GM12878 (cell line): ENCODE measurements at regions not wholly inside any gene's neighbourhood (a gene's known extent, or its start where the extent isn't known, plus 50 kb on each side); places are given as distances from the start of the nearest gene placed in this dataset.

Experiments
- ATAC-seq: fragments of 200-7000 bp; cut with Tn5 transposase; 3 replicates; pipeline ENCODE4 v1.9.1; 2020; ENCODE audit warnings: mild to moderate bottlenecking, moderate library complexity
- BruUV-seq: library from RNA; stranded (reverse); fragments of 400-500 nt; replicated peaks from 2 replicates; lab custom pipeline; 2021; lab: Mats Ljungman, UMichigan
- CTCF ChIA-PET: fragments of 300-600 bp; sonication (Branson Sonifier 250); formaldehyde crosslinking; extraction: SDS; loops from one replicate; lab custom pipeline; 2021; ENCODE audit warnings: inconsistent platforms; lab: Yijun Ruan, JAX
- POLR2A ChIA-PET: fragments of 350-600 bp; formaldehyde crosslinking; extraction: SDS; loops from one replicate; lab custom pipeline; 2021; ENCODE audit warnings: inconsistent platforms; lab: Charles Lee
- RAD21 ChIA-PET: fragments of 300-600 bp; sonication (Branson Sonifier 250); formaldehyde crosslinking; loops from one replicate; lab custom pipeline; 2023; ENCODE audit warnings: antibody characterized with exemption; ENCODE audit not compliant: unreplicated experiment; lab: Charles Lee
- SMC1A ChIA-PET: fragments of 300-600 bp; sonication (Branson Sonifier 250); formaldehyde crosslinking; loops from one replicate; lab custom pipeline; 2023; ENCODE audit not compliant: unreplicated experiment, uncharacterized antibody; lab: Charles Lee
- DNase-seq: peaks from one replicate; pipeline ENCODE4 v3.0.0-alpha.2; 2011; ENCODE audit warnings: low read depth, low spot score
- FAIRE-seq: peaks from 3 replicates; lab custom pipeline; 2011; peaks lifted over from hg19 to GRCh38; lab: Jason Lieb, UNC
- H2AFZ ChIP-seq: 2 replicates; pipeline ENCODE4 v1.6.0; 2011; ENCODE audit warnings: low read depth, low read length, control low read depth; ENCODE audit not compliant: control insufficient read depth
- H3K27ac ChIP-seq: 2 replicates; pipeline ENCODE4 v1.5.1; 2011; ENCODE audit warnings: control low read depth; ENCODE audit not compliant: control insufficient read depth, insufficient read depth
- H3K27me3 ChIP-seq, 2 experiments: replicated peaks in 1 of 2; 2 replicates each; pipeline versions ENCODE4 v1.6.0 to v1.6.1; 2011; ENCODE audit warnings: low read length in 1 of 2; ENCODE audit not compliant: control insufficient read depth in 2 of 2, insufficient read depth in 2 of 2
- H3K36me3 ChIP-seq, 2 experiments: 2 replicates each; pipeline ENCODE4 v1.5.1; 2011; ENCODE audit warnings: low read length in 1 of 2; ENCODE audit not compliant: control insufficient read depth in 2 of 2, insufficient read depth in 2 of 2
- H3K4me1 ChIP-seq: 2 replicates; pipeline ENCODE4 v1.6.1; 2011; ENCODE audit warnings: mild to moderate bottlenecking, low read length, moderate library complexity, mixed read lengths; ENCODE audit not compliant: control insufficient read depth, insufficient read depth
- H3K4me2 ChIP-seq: 2 replicates; pipeline ENCODE4 v1.6.0; 2011; ENCODE audit warnings: control low read depth; ENCODE audit not compliant: control insufficient read depth, insufficient read depth
- H3K4me3 ChIP-seq: fragments of 200-600 bp; sonication (generic); 2 replicates; pipeline ENCODE4 v1.5.1; 2016
- H3K79me2 ChIP-seq: 2 replicates; pipeline ENCODE4 v1.6.0; 2011; ENCODE audit warnings: low read length; ENCODE audit not compliant: control insufficient read depth, insufficient read depth
- H3K9ac ChIP-seq: 2 replicates; pipeline ENCODE4 v1.8.0; 2011; ENCODE audit warnings: low read length, control low read depth, mixed read lengths; ENCODE audit not compliant: control insufficient read depth, insufficient read depth
- H3K9me3 ChIP-seq: replicated peaks from 3 replicates; pipeline ENCODE4 v1.5.1; 2011; ENCODE audit warnings: mild to moderate bottlenecking, low read length; ENCODE audit not compliant: control insufficient read depth, insufficient read depth
- H4K20me1 ChIP-seq: 2 replicates; pipeline ENCODE4 v1.6.0; 2011; ENCODE audit not compliant: control insufficient read depth, insufficient read depth
- BMI1 ChIP-seq: fragments of 450-650 bp; IDR thresholded peaks from 2 replicates; pipeline ENCODE4 v1.6.1; 2016; ENCODE audit warnings: mild to moderate bottlenecking, moderate library complexity, borderline replicate concordance
- BRCA1 ChIP-seq: IDR thresholded peaks from 2 replicates; pipeline ENCODE4 v1.6.1; 2011; ENCODE audit warnings: low read depth, low read length, improper control_type of control experiment
- CHD4 ChIP-seq: fragments of 200-600 bp; sonication (generic); IDR thresholded peaks from 2 replicates; pipeline ENCODE4 v1.6.1; 2016; ENCODE audit warnings: mild to moderate bottlenecking
- EZH2 ChIP-seq: IDR thresholded peaks from 2 replicates; pipeline ENCODE4 v1.6.1; 2012; ENCODE audit warnings: low read depth, mild to moderate bottlenecking, control low read depth, inconsistent platforms, low read length, borderline replicate concordance; ENCODE audit not compliant: control insufficient read depth
- HDGF ChIP-seq: fragments of 450-650 bp; IDR thresholded peaks from 2 replicates; pipeline ENCODE4 v1.6.1; 2016; ENCODE audit warnings: antibody characterized with exemption
- MTA2 ChIP-seq: fragments of 450-650 bp; IDR thresholded peaks from 2 replicates; pipeline ENCODE4 v1.6.1; 2016; ENCODE audit warnings: low read depth, mild to moderate bottlenecking, moderate library complexity
- RAD51 ChIP-seq: fragments of 450-650 bp; IDR thresholded peaks from 2 replicates; pipeline ENCODE4 v1.6.1; 2016; ENCODE audit warnings: moderate library complexity, mild to moderate bottlenecking, inconsistent platforms
- SP1 ChIP-seq: IDR thresholded peaks from one replicate; pipeline ENCODE4 v1.6.1; 2011; ENCODE audit warnings: low read depth, low read length
- SRF ChIP-seq, 2 experiments: IDR thresholded peaks; 2 replicates each; pipeline ENCODE4 v1.6.1; 2011; ENCODE audit warnings: low read depth in 2 of 2, low read length in 2 of 2, mild to moderate bottlenecking in 1 of 2, moderate library complexity in 1 of 2
- TCF3 ChIP-seq: IDR thresholded peaks from 2 replicates; pipeline ENCODE4 v1.6.1; 2012; ENCODE audit warnings: low read depth, mild to moderate bottlenecking, low read length, borderline replicate concordance; ENCODE audit not compliant: insufficient read depth
- ZNF622 ChIP-seq: fragments of 450-650 bp; IDR thresholded peaks from 2 replicates; pipeline ENCODE4 v1.6.1; 2017; ENCODE audit warnings: mild to moderate bottlenecking, inconsistent platforms
- WGBS: methylation state at CpG from one replicate; pipeline ENCODE4 v1.1.6; 2016; ENCODE audit warnings: low lambda C conversion rate; ENCODE audit not compliant: insufficient replicate concordance, insufficient coverage; ENCODE audit errors: missing lambda C conversion rate; 5-methylcytosine and 5-hydroxymethylcytosine counted together
- in situ Hi-C: fragments of 300-500 bp; cut with MboI; formaldehyde crosslinking; loops from 9 replicates; pipeline ENCODE4 v1.14.3; 2018; ENCODE audit warnings: mixed read lengths
- intact Hi-C: fragments of 100-400 bp; cut with micrococcal nuclease; formaldehyde crosslinking; loops from one replicate; pipeline ENCODE4 v1.14.2; 2022; ENCODE audit not compliant: unreplicated experiment
- TF ChIP-seq, protein P1 (sequence below): fragments of 450-650 bp; IDR thresholded peaks from 2 replicates; pipeline ENCODE4 v1.6.1; 2016; ENCODE audit warnings: mild to moderate bottlenecking
- TF ChIP-seq, protein P2 (sequence below): fragments of 450-650 bp; IDR thresholded peaks from 2 replicates; pipeline ENCODE4 v1.6.1; 2018; ENCODE audit warnings: mild to moderate bottlenecking, low read depth, moderate library complexity; ENCODE audit not compliant: partially characterized antibody

DNA sequence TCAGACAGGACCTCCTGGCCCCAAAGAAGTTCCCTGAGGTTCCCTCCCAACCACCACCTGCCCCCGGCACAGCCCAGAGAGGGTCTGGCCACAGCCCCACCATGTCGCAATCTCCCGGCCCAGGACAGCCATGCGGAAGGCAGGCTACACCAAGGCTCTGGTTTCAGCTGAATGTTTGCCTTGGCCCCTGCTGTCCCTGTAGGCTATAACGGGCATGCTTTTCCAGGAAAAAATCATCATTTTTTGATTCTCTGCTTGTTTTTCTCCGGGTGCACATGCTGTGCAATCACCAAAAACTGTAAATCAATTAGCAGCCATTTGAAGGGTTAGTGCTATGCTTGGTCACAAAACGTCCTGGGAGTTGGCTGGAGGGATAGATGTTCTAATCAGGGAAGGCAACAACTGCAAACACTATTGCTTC is 142.7 kb upstream of the IGF1R start:
- Histone ChIP-seq H3K9ac (no peak overlapping the region), H3K4me1 (no peaks in the 10 kb centered on the region), H3K79me2 (no peaks in the 10 kb centered on the region), H3K4me2 (no peak overlapping the region), H2AFZ (no peak overlapping the region), H3K27ac (no peak overlapping the region), H3K27me3 (no peaks in the 10 kb centered on the region; a peak in 1 of 4 replicates), H3K4me3 (no peak overlapping the region), H3K36me3 (no peaks in the 10 kb centered on the region), H4K20me1 (no peaks in the 10 kb centered on the region), H3K9me3 (no peaks in the 10 kb centered on the region)
- TF ChIP-seq SP1 (no peak), BRCA1 (no peak), MTA2 (no peak), ZNF622 (no peak), CHD4 (no peak)
- intact Hi-C loops = no loop called here
- no TSS peak for BruUV-seq
- SMC1A ChIA-PET = no interaction called here
- POLR2A ChIA-PET = no interaction called here
- no peak for ATAC-seq
- CTCF ChIA-PET = no interaction called here
- in situ Hi-C loops = no loop called here
- RAD21 ChIA-PET = no interaction called here
- WGBS = 13% methylated on average over 7 of the region's 7 CpGs
- FAIRE-seq = no peak
- no peak for DNase-seq

DNA sequence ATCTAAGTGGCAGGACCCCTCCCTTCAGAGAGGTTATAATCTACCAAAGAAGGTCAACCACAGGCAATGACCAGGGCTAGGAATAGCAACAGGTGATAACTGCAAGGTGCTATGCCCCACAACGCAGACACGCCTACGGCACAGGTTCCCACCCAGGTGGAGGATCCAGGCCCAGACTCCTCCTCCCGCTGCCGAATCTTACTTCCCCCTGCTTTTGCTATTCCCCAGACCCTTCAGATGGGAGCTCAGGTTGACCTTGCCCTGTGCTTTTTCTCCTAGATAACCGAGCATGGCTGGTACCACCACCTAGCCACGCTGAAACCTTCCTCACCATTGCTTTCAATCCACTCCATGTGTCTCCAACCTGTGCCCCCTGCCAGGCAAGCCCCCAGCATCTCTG is 142.2 kb upstream of the IGF1R start:
- no peak for DNase-seq
- Histone ChIP-seq H3K9ac (no peak overlapping the region), H3K79me2 (no peaks in the 10 kb centered on the region), H3K4me3 (no peak overlapping the region), H2AFZ (no peak overlapping the region), H3K27me3 (no peaks in the 10 kb centered on the region; a peak in 1 of 4 replicates), H3K9me3 (no peaks in the 10 kb centered on the region), H3K36me3 (no peaks in the 10 kb centered on the region), H3K4me1 (no peaks in the 10 kb centered on the region), H4K20me1 (no peaks in the 10 kb centered on the region), H3K4me2 (no peak overlapping the region), H3K27ac (no peak overlapping the region)
- 27% methylated on average over 7 of the region's 7 CpGs for WGBS
- ATAC-seq = no peak
- CTCF ChIA-PET = no interaction called here
- in situ Hi-C loops = no loop called here
- intact Hi-C loops = no loop called here
- TF ChIP-seq SRF (IDR thresholded peaks at IDR 0.05; ENCODE audit: low read depth in 2 of 2, low read length in 2 of 2) (no peak), BMI1 (no peak), TCF3 (no peak), HDGF (no peak), EZH2 (no peak), RAD51 (no peak)
- TF ChIP-seq, protein P1, sequence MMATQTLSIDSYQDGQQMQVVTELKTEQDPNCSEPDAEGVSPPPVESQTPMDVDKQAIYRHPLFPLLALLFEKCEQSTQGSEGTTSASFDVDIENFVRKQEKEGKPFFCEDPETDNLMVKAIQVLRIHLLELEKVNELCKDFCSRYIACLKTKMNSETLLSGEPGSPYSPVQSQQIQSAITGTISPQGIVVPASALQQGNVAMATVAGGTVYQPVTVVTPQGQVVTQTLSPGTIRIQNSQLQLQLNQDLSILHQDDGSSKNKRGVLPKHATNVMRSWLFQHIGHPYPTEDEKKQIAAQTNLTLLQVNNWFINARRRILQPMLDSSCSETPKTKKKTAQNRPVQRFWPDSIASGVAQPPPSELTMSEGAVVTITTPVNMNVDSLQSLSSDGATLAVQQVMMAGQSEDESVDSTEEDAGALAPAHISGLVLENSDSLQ = no peak
- TF ChIP-seq, protein P2, sequence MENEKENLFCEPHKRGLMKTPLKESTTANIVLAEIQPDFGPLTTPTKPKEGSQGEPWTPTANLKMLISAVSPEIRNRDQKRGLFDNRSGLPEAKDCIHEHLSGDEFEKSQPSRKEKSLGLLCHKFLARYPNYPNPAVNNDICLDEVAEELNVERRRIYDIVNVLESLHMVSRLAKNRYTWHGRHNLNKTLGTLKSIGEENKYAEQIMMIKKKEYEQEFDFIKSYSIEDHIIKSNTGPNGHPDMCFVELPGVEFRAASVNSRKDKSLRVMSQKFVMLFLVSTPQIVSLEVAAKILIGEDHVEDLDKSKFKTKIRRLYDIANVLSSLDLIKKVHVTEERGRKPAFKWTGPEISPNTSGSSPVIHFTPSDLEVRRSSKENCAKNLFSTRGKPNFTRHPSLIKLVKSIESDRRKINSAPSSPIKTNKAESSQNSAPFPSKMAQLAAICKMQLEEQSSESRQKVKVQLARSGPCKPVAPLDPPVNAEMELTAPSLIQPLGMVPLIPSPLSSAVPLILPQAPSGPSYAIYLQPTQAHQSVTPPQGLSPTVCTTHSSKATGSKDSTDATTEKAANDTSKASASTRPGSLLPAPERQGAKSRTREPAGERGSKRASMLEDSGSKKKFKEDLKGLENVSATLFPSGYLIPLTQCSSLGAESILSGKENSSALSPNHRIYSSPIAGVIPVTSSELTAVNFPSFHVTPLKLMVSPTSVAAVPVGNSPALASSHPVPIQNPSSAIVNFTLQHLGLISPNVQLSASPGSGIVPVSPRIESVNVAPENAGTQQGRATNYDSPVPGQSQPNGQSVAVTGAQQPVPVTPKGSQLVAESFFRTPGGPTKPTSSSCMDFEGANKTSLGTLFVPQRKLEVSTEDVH = no peak
- RAD21 ChIA-PET = no interaction called here
- SMC1A ChIA-PET = no interaction called here
- POLR2A ChIA-PET = no interaction called here
- no peak for FAIRE-seq
- BruUV-seq = no TSS peak
